Osteocyte (in vitro differentiated cells): ENCODE measurements at regions not wholly inside any gene's neighbourhood (a gene's known extent, or its start where the extent isn't known, plus 50 kb on each side); places are given as distances from the start of the nearest gene placed in this dataset.

Source experiments
- DNase-seq: peaks from one replicate; pipeline ENCODE4 v3.0.0; 2021; ENCODE audit warnings: mixed read lengths; ENCODE audit not compliant: unreplicated experiment; ENCODE audit errors: extremely low spot score
- H3K27ac Mint-ChIP-seq: one replicate; pipeline ENCODE4 v1.8.0; 2021; ENCODE audit warnings: mild to moderate bottlenecking, mixed read lengths; ENCODE audit not compliant: unreplicated experiment
- H3K27me3 Mint-ChIP-seq: one replicate; pipeline ENCODE4 v1.8.0; 2021; ENCODE audit warnings: mixed read lengths; ENCODE audit not compliant: unreplicated experiment
- H3K36me3 Mint-ChIP-seq: one replicate; pipeline ENCODE4 v1.8.0; 2021; ENCODE audit warnings: mixed read lengths; ENCODE audit not compliant: unreplicated experiment
- H3K4me1 Mint-ChIP-seq: one replicate; pipeline ENCODE4 v1.8.0; 2021; ENCODE audit warnings: mixed read lengths; ENCODE audit not compliant: unreplicated experiment
- H3K4me3 Mint-ChIP-seq: one replicate; pipeline ENCODE4 v1.8.0; 2021; ENCODE audit warnings: mild to moderate bottlenecking, moderate library complexity, mixed read lengths; ENCODE audit not compliant: unreplicated experiment
- H3K9me3 Mint-ChIP-seq: one replicate; pipeline ENCODE4 v1.8.0; 2021; ENCODE audit warnings: mixed read lengths; ENCODE audit not compliant: unreplicated experiment
- CTCF ChIP-seq: fragments of 200-600 bp; sonication (generic); IDR thresholded peaks from 2 replicates; pipeline ENCODE4 v1.5.0; 2021; ENCODE audit warnings: antibody characterized with exemption, mild to moderate bottlenecking, moderate library complexity

DNA sequence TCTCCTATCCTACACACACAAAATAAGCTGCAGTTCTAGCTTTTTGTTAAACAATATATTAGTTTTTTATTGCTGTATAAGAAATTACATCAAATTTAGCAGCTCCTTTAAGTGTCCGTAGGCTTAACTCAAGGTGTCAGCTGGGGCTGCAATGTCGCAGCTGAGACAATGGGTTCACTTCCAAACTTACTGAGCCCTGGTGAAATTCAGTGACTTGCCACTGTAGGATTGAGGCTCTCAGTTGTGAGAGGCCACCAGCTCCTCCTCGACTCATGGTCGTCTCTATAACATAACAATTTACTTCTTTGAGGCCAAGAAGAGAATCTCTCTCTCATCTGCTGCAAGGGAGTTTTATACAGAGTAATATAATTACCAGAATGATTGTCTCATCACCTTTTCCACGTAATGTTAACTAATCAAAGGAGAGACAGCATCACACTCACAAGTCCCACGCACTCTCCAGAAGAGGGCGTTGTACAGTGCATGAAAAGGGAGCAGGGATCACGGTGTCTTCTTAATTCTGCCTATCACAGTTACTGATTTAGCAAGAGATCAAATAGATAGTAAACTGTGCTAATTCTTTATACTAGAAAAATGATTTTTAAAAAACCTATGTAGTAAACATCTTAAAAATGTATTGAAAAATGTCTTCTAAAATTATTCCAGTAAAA is 735.6 kb upstream of the GBE1 start:
- Mint-ChIP-seq H3K36me3 (no peaks in the 10 kb centered on the region), H3K27me3 (peaks cover 17% of the 10 kb centered on the region), H3K27ac (no peak overlapping the region), H3K9me3 (no peaks in the 10 kb centered on the region), H3K4me3 (no peak overlapping the region), H3K4me1 (no peaks in the 10 kb centered on the region)
- DNase-seq = no peak
- peak; percentile 51 for TF ChIP-seq CTCF

DNA sequence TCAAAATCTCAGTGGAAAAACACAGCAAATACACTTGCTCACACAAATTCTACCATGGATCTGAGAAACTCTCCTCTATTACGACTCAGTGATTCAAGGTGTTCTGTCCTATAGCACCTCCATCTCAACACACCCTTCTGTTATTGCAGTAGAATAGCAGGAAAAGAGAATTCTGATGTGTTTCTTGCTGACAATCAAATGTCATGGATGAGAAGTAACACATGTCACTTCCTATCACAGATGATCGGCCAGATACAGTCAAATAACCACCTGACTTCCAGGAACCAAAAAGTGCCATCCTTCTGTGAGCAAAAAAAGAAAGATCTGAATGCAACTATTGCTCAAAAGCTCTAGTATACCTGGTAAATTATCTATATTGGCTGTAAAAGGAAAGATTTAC is 734.2 kb upstream of the GBE1 start:
- no peak for DNase-seq
- Mint-ChIP-seq H3K4me1 (no peaks in the 10 kb centered on the region), H3K36me3 (no peaks in the 10 kb centered on the region), H3K27me3 (peaks cover 5% of the 10 kb centered on the region), H3K27ac (no peak overlapping the region), H3K9me3 (no peaks in the 10 kb centered on the region), H3K4me3 (no peak overlapping the region)
- no peak for TF ChIP-seq CTCF

DNA sequence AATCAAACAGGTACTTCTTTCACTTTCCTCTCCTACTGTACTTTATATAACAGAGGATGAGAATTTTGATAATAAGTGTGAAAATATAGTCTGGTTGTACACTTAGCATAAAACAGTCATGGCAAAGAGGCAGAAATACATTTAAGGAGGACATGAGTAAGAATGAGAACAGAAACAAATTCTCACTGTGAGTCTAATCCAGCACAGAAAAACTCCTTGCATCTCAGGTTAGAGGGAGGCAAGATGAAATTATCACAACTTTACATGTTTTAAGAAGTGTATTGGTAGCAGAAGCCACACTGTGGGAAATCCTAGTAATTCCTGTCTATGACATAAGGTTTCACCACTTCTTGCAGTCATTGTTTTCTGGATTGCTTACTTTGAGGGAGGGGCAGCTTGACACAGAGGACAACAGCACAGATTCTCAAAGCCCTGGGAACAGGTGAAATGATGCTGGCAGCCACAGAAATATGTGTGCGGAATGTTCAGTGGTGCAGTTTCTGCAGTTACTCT is 733.6 kb upstream of the GBE1 start:
- no peaks in the 10 kb centered on the region for H3K9me3 Mint-ChIP-seq
- peaks cover 4% of the 10 kb centered on the region for H3K27me3 Mint-ChIP-seq
- no peaks in the 10 kb centered on the region for H3K36me3 Mint-ChIP-seq

GRCh38 chr3:82493858-82494257 is 732.4 kb upstream of the GBE1 start:
- Mint-ChIP-seq H3K27ac (no peak overlapping the region), H3K4me3 (no peak overlapping the region), H3K27me3 (peaks cover 2% of the 10 kb centered on the region), H3K4me1 (no peaks in the 10 kb centered on the region), H3K9me3 (no peaks in the 10 kb centered on the region), H3K36me3 (no peaks in the 10 kb centered on the region)
- TF ChIP-seq CTCF = no peak
- no peak for DNase-seq

More for the DNA sequence above, 733.6 kb upstream of the GBE1 start:
- DNase-seq = no peak
- no peak for TF ChIP-seq CTCF
- Mint-ChIP-seq H3K4me1 (no peaks in the 10 kb centered on the region), H3K27ac (no peak overlapping the region), H3K4me3 (no peak overlapping the region)

- Mint-ChIP-seq H3K27me3 (no peaks in the 10 kb centered on the region), H3K27ac (no peak overlapping the region), H3K4me1 (peaks cover 6% of the 10 kb centered on the region), H3K36me3 (no peaks in the 10 kb centered on the region), H3K4me3 (no peak overlapping the region), H3K9me3 (no peaks in the 10 kb centered on the region)
- TF ChIP-seq CTCF = no peak
- no peak for DNase-seq
These were observed 713.9 kb upstream of the GBE1 start for GRCh38 chr3:82475306-82475705.
